GM20000 (cell line): ENCODE measurements at regions not wholly inside any gene's neighbourhood (a gene's known extent, or its start where the extent isn't known, plus 50 kb on each side); places are given as distances from the start of the nearest gene placed in this dataset.

Source experiments
- DNase-seq: peaks from one replicate; pipeline ENCODE4 v3.0.0; 2012; ENCODE audit warnings: low spot score
- CTCF ChIP-seq: IDR thresholded peaks from 2 replicates; pipeline ENCODE4 v1.5.1; 2012; ENCODE audit warnings: mild to moderate bottlenecking, control low read depth; ENCODE audit errors: extremely low read depth, missing control alignments

- TF ChIP-seq CTCF = no peak
- DNase-seq = no peak
Observed at GRCh38 chr11:81345609-81346008, 1388.1 kb downstream of the FAM181B start.

DNA sequence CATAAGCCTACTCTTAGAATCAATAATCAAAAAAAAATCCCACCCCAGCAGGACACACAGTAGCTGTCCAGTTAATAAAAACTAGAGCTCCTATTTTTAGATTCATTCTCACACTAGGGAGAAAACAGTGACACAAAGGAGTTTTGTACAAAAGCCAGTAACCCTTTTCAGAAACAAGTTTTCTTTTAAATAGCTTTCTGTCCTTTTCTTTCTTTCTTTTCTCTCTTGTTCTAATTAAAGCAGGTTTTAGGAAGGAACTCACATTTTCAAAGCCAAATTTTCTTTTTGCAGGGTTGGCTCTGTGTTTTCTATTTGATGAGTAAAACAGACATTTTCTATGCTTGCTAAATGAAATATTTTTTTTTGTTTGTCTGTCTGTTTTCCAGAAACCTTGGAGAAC, 1390.7 kb downstream of the FAM181B start:
- TF ChIP-seq CTCF = no peak

DNA sequence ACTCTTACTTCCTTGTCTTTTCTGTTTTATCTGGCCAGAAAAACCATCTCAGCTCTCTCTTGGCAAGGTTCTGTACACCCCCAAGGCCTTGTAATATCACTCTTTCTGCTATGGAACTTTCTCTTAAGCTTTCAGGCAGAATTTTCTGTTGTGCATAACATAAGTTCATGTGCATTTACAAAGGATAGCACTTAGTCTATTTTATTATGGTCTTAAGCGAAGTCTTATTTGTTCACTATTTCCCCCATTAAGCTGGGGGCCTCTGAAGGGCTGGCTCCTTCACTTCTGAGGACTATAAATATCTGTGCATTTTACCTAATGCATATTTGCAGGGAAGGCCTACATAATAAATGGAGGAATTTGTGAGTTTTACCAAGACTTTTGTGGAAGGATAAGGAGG, 1393.4 kb downstream of the FAM181B start:
- DNase-seq = no peak
- TF ChIP-seq CTCF = no peak

More for the DNA sequence above, 1390.7 kb downstream of the FAM181B start:
- no peak for DNase-seq

DNA sequence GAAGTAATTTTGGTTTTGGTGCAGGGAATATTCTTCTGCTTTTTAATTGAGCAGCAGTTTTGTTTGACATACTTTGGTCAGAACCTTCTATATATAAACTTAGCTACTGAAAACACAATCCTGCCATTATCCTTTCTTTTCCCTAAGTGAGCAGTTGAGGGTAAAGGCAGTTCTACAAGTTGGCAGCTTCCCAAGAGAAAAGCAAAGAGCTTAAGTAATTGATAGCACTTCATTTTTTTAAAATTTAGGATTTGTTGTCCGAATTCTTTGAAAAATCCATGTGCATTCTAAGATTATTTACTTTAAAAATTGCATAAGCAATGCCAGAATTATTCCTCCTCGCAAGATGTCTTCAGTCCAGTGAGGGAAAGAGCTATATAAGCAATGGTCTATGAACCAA, 1394.1 kb downstream of the FAM181B start:
- DNase-seq = no peak
- TF ChIP-seq CTCF = no peak

DNA sequence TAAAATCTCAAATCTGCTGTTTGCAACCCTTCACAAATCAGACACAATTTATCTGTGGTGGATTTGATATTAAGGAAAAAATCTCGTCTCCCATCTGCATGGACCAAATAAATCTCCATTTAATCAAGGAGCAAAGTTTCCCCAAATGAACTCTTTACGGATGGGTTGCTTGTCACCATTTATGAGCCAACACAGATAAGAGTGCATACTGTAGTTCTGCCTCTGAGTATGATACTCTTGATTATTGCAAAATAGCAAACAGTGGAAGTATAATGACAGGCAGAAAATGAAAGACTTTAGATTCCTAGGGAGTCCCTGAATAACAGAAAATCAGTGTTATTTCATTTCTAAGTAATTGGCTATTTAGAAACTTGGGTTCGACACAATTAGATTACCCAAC, 1395.9 kb downstream of the FAM181B start:
- TF ChIP-seq CTCF = no peak
- DNase-seq = no peak

DNA sequence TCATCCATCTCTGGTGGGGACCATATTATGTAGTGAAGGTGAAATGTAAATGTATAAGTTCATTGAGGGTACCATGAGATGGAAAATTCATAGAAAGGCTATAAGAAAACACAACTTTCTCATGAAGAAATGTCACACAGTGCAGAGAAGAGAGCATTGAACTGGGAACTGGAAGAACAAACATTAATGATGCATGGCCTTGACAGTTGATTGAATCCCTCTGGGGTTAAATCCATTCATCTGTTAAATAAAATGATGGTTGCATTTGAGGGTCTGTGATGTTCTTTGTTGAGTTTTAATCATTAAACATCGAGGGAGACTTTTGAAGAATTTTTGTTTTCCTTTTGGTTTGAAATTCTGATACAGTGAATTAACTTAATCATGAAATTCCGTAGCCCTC, 1401.4 kb downstream of the FAM181B start:
- TF ChIP-seq CTCF = no peak
- no peak for DNase-seq

DNA sequence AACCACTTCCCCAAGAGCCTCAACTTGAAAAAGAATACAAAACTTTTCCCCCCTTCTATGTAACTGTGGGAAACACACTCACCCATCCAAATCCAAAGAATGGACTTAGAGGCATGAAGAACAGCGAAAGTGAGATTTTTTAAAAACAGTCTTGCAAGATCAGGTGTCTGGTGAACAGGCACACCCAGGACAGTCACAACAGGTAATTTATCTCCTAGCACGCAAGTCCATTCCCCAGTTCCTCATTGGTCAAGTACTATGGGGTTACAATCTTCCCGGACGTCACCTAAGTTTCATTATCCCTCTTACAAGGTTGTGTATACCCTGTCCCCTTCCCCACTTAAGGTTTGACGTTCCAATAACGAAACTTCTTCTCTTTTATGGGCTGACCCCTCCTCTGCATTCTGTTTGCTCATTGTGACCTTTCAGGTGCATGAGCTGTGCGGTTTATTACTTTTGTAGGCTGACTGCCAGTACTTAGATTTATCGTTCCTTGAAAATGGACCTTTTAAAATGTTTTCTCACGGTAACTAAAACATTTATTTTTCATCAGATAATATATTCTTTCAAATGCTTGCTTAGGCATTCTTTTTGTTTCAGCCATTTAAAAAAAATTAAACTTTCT, 1401.9 kb downstream of the FAM181B start:
- no peak for TF ChIP-seq CTCF
- no peak for DNase-seq
